Activated CD4-positive, alpha-beta memory T cell treated with anti-CD3 and anti-CD28 coated beads, Interleukin-2, amount 10 ng/mL, durations not matched to agents 7 days and 5 days (primary cell): ENCODE measurements at regions not wholly inside any gene's neighbourhood (a gene's known extent, or its start where the extent isn't known, plus 50 kb on each side); places are given as distances from the start of the nearest gene placed in this dataset.
"Not testable (repeated sequence)": the region's sequence is repeated elsewhere in the genome, so short reads cannot be mapped to it uniquely, and the experiment has no call there.

Experiments used
- CTCF ChIA-PET: fragments of 350-600 bp; sonication (Branson Sonifier 250); formaldehyde crosslinking; loops from one replicate; lab custom pipeline; 2021; ENCODE audit warnings: antibody characterized with exemption, inconsistent platforms; lab: Charles Lee
- POLR2A ChIA-PET: fragments of 350-600 bp; sonication (Branson Sonifier 250); formaldehyde crosslinking; loops from one replicate; lab custom pipeline; 2021; ENCODE audit warnings: antibody characterized with exemption; lab: Charles Lee
- DNase-seq: peaks from one replicate; pipeline ENCODE4 v3.0.0-alpha.2; 2020
- H3K27ac Mint-ChIP-seq: one replicate; pipeline ENCODE4 v1.8.0; 2021; ENCODE audit warnings: mild to moderate bottlenecking, mixed read lengths
- H3K27me3 Mint-ChIP-seq: one replicate; pipeline ENCODE4 v1.8.0; 2021; ENCODE audit warnings: mixed read lengths
- H3K36me3 Mint-ChIP-seq: one replicate; pipeline ENCODE4 v1.8.0; 2021; ENCODE audit warnings: low read depth, mixed read lengths
- H3K4me1 Mint-ChIP-seq: one replicate; pipeline ENCODE4 v1.8.0; 2021; ENCODE audit warnings: mixed read lengths
- H3K4me3 Mint-ChIP-seq: one replicate; pipeline ENCODE4 v1.8.0; 2021; ENCODE audit warnings: mild to moderate bottlenecking, mixed read lengths
- H3K9me3 Mint-ChIP-seq: one replicate; pipeline ENCODE4 v1.8.0; 2021; ENCODE audit warnings: mixed read lengths

GRCh38 chr17:77045441-77046041 is 95.2 kb upstream of the SEC14L1 start:
- Mint-ChIP-seq H3K36me3 (no peaks in the 10 kb centered on the region), H3K4me1 (no peaks in the 10 kb centered on the region), H3K9me3 (no peaks in the 10 kb centered on the region), H3K4me3 (no peak overlapping the region), H3K27me3 (no peaks in the 10 kb centered on the region), H3K27ac (no peak overlapping the region)
- ChIA-PET CTCF (no interaction called here), POLR2A (no interaction called here)
- DNase-seq, result no peak

- CTCF ChIA-PET, result interaction anchor here (0.5 to 1.5 kb wide), 3 partner anchors 9 to 182 kb away, joined by 3 to 6 read pairs (median 3); no protein-coding TSS in a partner anchor
- no peak for DNase-seq
- Mint-ChIP-seq H3K36me3 (no peaks in the 10 kb centered on the region), H3K4me1 (no peaks in the 10 kb centered on the region), H3K27me3 (no peaks in the 10 kb centered on the region), H3K4me3 (no peak overlapping the region), H3K9me3 (no peaks in the 10 kb centered on the region), H3K27ac (no peak overlapping the region)
- POLR2A ChIA-PET, result no interaction called here
These were observed 91.3 kb upstream of the SEC14L1 start for GRCh38 chr17:77049440-77049839.

DNA sequence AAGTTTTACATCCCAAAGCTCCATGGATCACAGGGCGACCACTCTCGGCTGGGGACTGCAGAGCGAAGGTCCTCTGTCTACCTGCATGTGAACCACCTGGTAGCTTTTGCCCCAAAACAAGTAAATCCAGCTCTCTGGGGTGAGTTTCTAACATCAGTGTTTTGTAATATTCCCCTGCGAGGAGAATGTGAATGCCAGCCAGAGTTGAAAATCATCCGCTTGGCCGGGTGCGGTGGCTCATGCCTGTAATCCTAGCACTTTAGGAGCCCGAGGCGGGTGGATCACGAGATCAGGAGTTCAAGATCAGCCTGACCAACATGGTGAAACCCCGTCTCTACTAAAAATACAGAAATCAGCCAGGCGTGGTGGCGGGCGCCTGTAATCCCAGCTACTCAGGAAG is 89.9 kb upstream of the SEC14L1 start:
- DNase-seq, H3K27me3 Mint-ChIP-seq, H3K27ac Mint-ChIP-seq, H3K4me3 Mint-ChIP-seq, H3K36me3 Mint-ChIP-seq, POLR2A ChIA-PET, H3K4me1 Mint-ChIP-seq, H3K9me3 Mint-ChIP-seq: not testable (repeated sequence)
- CTCF ChIA-PET, result interaction anchor here (1.3 kb wide), 1 partner anchor 183 kb away, joined by 4 read pairs; the partner anchor contains the start of gene MGAT5B

- H3K27ac Mint-ChIP-seq, result no peak overlapping the region
- no peaks in the 10 kb centered on the region for H3K27me3 Mint-ChIP-seq
- no peak overlapping the region for H3K4me3 Mint-ChIP-seq
- no peaks in the 10 kb centered on the region for H3K9me3 Mint-ChIP-seq
- DNase-seq, result no peak
- POLR2A ChIA-PET, result no interaction called here
- CTCF ChIA-PET, result interaction anchor here (1.2 to 2.2 kb wide), 3 partner anchors 17 to 153 kb away, joined by 3 to 9 read pairs (median 4); no protein-coding TSS in a partner anchor
- no peaks in the 10 kb centered on the region for H3K4me1 Mint-ChIP-seq
- H3K36me3 Mint-ChIP-seq, result no peaks in the 10 kb centered on the region
These were observed 85.8 kb upstream of the SEC14L1 start for GRCh38 chr17:77054936-77055335.

- ChIA-PET POLR2A (interaction anchor here (0.7 kb wide), 1 partner anchor 11 kb away, joined by 3 read pairs; no protein-coding TSS in a partner anchor), CTCF (interaction anchor here (0.7 to 4.4 kb wide), 12 partner anchors 8 to 221 kb away, joined by 3 to 47 read pairs (median 6); partner anchors contain the start of gene MGAT5B)
- no peak for DNase-seq
- no peak overlapping the region for H3K4me3 Mint-ChIP-seq
- peaks cover 1% of the 10 kb centered on the region for H3K27me3 Mint-ChIP-seq
- no peaks in the 10 kb centered on the region for H3K4me1 Mint-ChIP-seq
- no peak overlapping the region for H3K27ac Mint-ChIP-seq
- no peaks in the 10 kb centered on the region for H3K36me3 Mint-ChIP-seq
- no peaks in the 10 kb centered on the region for H3K9me3 Mint-ChIP-seq
These were observed 85.3 kb upstream of the SEC14L1 start for GRCh38 chr17:77055453-77055852.

DNA sequence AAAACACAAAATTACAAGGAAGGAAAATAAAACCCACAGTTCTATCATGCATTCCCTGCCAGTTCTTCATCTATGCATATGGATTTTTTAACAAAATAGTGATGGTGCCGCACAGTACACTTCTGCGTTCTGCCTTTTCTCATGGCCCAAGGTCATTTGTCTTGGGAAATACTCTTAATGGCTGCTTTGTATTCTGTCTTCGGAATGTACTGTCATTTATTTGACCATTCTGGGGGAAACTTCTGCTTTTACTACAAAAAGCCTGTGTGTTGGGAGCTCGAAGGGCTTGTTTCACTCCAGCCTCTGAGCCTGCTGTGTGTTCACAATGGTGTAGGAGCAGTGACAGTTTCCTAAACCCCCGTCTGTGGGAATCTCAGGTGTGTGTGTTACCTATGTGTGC is 82.8 kb upstream of the SEC14L1 start:
- Mint-ChIP-seq H3K36me3 (no peaks in the 10 kb centered on the region), H3K27me3 (peaks cover 4% of the 10 kb centered on the region), H3K4me1 (no peaks in the 10 kb centered on the region), H3K9me3 (no peaks in the 10 kb centered on the region), H3K4me3 (no peak overlapping the region), H3K27ac (no peak overlapping the region)
- no peak for DNase-seq
- CTCF ChIA-PET, result interaction anchor here (1.2 to 4.4 kb wide), 3 partner anchors 9 to 190 kb away, joined by 3 to 47 read pairs (median 6); partner anchors contain the start of gene MGAT5B
- POLR2A ChIA-PET, result no interaction called here

GRCh38 chr17:77061669-77062068 is 79.1 kb upstream of the SEC14L1 start:
- no peak overlapping the region for H3K27ac Mint-ChIP-seq
- H3K4me3 Mint-ChIP-seq, result no peak overlapping the region
- H3K36me3 Mint-ChIP-seq, result no peaks in the 10 kb centered on the region
- POLR2A ChIA-PET, result no interaction called here
- no peaks in the 10 kb centered on the region for H3K4me1 Mint-ChIP-seq
- no peak for DNase-seq
- peaks cover 9% of the 10 kb centered on the region for H3K27me3 Mint-ChIP-seq
- no peaks in the 10 kb centered on the region for H3K9me3 Mint-ChIP-seq
- CTCF ChIA-PET, result interaction anchor here (0.5 kb wide), 1 partner anchor 50 kb away, joined by 3 read pairs; no protein-coding TSS in a partner anchor

DNA sequence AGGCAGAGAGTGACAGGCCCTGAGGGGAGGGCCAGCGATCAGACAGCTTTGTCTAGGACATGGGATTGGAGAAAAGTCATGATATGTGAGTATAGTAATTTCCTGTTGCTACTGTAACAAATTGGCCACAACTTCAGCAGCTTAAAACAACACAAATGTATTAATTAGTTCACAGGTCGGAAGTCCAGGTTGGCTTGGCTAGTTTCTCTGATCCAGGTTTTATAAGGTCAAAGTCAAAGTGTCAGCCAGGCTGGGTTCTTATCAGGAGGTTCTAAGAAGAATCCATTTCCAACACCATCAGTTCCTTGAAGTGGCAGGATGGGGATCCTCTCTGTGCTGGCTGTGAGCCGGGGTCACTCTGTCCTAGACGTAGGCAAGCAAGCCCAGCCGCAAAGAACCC is 76.2 kb upstream of the SEC14L1 start:
- ChIA-PET CTCF (interaction anchor here (1.6 to 1.7 kb wide), 2 partner anchors 8 to 197 kb away, joined by 4 to 9 read pairs; partner anchors contain the start of gene MGAT5B), POLR2A (no interaction called here)
- Mint-ChIP-seq H3K27ac (no peak overlapping the region), H3K36me3 (no peaks in the 10 kb centered on the region), H3K27me3 (peaks cover 18% of the 10 kb centered on the region), H3K4me1 (no peaks in the 10 kb centered on the region), H3K9me3 (no peaks in the 10 kb centered on the region), H3K4me3 (no peak overlapping the region)
- no peak for DNase-seq

GRCh38 chr17:77066165-77066564 is 74.6 kb upstream of the SEC14L1 start:
- Mint-ChIP-seq H3K9me3 (no peaks in the 10 kb centered on the region), H3K4me1 (no peaks in the 10 kb centered on the region), H3K36me3 (no peaks in the 10 kb centered on the region), H3K27me3 (peaks cover 19% of the 10 kb centered on the region), H3K4me3 (no peak overlapping the region), H3K27ac (no peak overlapping the region)
- CTCF ChIA-PET, result interaction anchor here (0.6 to 1.9 kb wide), 9 partner anchors 10 to 994 kb away, joined by 3 to 13 read pairs (median 4); partner anchors contain the start of gene MGAT5B
- no peak for DNase-seq
- POLR2A ChIA-PET, result interaction anchor here (1.6 kb wide), 1 partner anchor 10 kb away, joined by 3 read pairs; no protein-coding TSS in a partner anchor

DNA sequence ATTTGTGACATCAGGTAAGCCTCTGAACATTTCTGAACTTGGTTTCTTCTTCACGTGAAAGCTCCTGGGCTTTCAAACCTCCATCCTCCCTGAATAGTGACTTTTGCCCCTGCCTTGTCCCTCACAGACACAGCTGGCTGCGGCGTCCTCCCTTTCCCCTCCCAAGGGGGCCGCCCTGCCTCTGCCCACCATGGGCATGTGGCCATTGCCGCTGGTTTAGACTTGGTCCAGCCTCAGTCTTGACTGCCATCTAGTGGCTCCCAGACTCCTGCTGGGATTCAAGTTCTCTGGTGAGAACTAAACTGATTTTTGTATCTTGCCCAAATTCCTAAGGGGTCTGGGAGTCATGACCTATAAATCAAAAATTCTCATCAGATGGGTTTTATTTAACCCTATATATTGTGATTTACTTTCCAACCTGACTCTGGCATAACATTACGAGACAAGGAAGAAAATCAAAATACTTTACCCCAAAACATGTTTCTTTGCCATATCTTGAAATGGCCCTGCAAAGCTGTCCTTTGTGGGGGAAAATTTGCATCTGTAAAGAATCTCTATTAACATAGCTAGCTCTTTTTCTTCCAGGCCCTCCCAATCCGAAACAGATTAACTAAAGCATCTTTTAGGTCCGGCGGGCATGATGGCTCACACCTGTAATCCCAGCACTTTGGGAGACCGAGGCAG is 73.9 kb upstream of the SEC14L1 start:
- not testable (repeated sequence) for H3K4me1 Mint-ChIP-seq, H3K4me3 Mint-ChIP-seq, H3K36me3 Mint-ChIP-seq, H3K27ac Mint-ChIP-seq, H3K9me3 Mint-ChIP-seq
- peaks cover 19% of the 10 kb centered on the region for H3K27me3 Mint-ChIP-seq
- POLR2A ChIA-PET, result interaction anchor here (1.6 kb wide), 1 partner anchor 11 kb away, joined by 3 read pairs; no protein-coding TSS in a partner anchor
- CTCF ChIA-PET, result interaction anchor here (0.9 to 1.9 kb wide), 9 partner anchors 11 to 199 kb away, joined by 3 to 13 read pairs (median 3); partner anchors contain the start of gene MGAT5B
- DNase-seq, result peak; percentile 55

GRCh38 chr17:77068915-77069314 is 71.9 kb upstream of the SEC14L1 start:
- Mint-ChIP-seq H3K4me1 (no peaks in the 10 kb centered on the region), H3K27me3 (peaks cover 26% of the 10 kb centered on the region), H3K36me3 (no peaks in the 10 kb centered on the region), H3K9me3 (no peaks in the 10 kb centered on the region), H3K4me3 (no peak overlapping the region), H3K27ac (no peak overlapping the region)
- CTCF ChIA-PET, result interaction anchor here (1.0 to 3.2 kb wide), 3 partner anchors 12 to 166 kb away, joined by 3 to 13 read pairs (median 3); no protein-coding TSS in a partner anchor
- POLR2A ChIA-PET, result no interaction called here
- no peak for DNase-seq

- DNase-seq, result no peak
- ChIA-PET CTCF (interaction anchor here (0.9 to 3.2 kb wide), 4 partner anchors 10 to 203 kb away, joined by 3 to 13 read pairs (median 4); partner anchors contain the start of gene MGAT5B), POLR2A (no interaction called here)
- no peaks in the 10 kb centered on the region for H3K36me3 Mint-ChIP-seq
- H3K4me1 Mint-ChIP-seq, result no peaks in the 10 kb centered on the region
- no peak overlapping the region for H3K27ac Mint-ChIP-seq
- peaks cover 30% of the 10 kb centered on the region for H3K27me3 Mint-ChIP-seq
- no peaks in the 10 kb centered on the region for H3K9me3 Mint-ChIP-seq
- H3K4me3 Mint-ChIP-seq, result no peak overlapping the region
These were observed 69.9 kb upstream of the SEC14L1 start for GRCh38 chr17:77070888-77071279.
